Heart left ventricle (tissue), 13 donors: ENCODE measurements at regions not wholly inside any gene's neighbourhood (a gene's known extent, or its start where the extent isn't known, plus 50 kb on each side); places are given as distances from the start of the nearest gene placed in this dataset.

Source experiments
- POLR2A ChIP-seq, 2 donors: fragments of 450-650 bp; IDR thresholded peaks; one replicate each; pipeline ENCODE4 v1.6.1; 2017; ENCODE audit warnings: antibody characterized with exemption in 2 of 2, mild to moderate bottlenecking in 2 of 2, moderate library complexity in 2 of 2
- TF ChIP-seq, protein P1 (sequence below), 12 donors: fragments of 200-600 bp; sonication (generic) in 4 of 12; IDR thresholded peaks; one replicate each; pipeline versions ENCODE4 v1.5.0 to v1.8.0; 2018 to 2022; ENCODE audit warnings: antibody characterized with exemption in 12 of 12, mild to moderate bottlenecking in 5 of 12
- donor health status: ischemic (EF 13 %, LVEDD 7.1; RV severe dilation, severe dysfunction).
- donor health status: DM: no; HTN: yes; CAD: no.
- donor health status: DM: no; HTN: no; CAD: no.
- donor health status: ischemic (EF 25% LVEDD 6.9; RV normal size, moderate dysfunction).
- donor health status: ischemic (EF 25% LVEDD 5.7; RV mildly dilated, moderate dysfunction).
- donor health status: ischemic (EF 35%, LVEDD 5.7; RV mildly dilated, moderate dysfunction).
- donor health status: nonischemic (EF 11% LVEDD 7.7; RV severe dilation, severe dysfunction).
- donor health status: DM: yes; HTN: yes; CAD: no.
- donor health status: PGD.
- donor health status: ischemic (EF 29% LVEDD 5.4; RV normal size, mild dysfunction).
- donor health status: nonischemic (EF 23%, LVEDD 6.1; RV moderate dilation, normal function).

DNA sequence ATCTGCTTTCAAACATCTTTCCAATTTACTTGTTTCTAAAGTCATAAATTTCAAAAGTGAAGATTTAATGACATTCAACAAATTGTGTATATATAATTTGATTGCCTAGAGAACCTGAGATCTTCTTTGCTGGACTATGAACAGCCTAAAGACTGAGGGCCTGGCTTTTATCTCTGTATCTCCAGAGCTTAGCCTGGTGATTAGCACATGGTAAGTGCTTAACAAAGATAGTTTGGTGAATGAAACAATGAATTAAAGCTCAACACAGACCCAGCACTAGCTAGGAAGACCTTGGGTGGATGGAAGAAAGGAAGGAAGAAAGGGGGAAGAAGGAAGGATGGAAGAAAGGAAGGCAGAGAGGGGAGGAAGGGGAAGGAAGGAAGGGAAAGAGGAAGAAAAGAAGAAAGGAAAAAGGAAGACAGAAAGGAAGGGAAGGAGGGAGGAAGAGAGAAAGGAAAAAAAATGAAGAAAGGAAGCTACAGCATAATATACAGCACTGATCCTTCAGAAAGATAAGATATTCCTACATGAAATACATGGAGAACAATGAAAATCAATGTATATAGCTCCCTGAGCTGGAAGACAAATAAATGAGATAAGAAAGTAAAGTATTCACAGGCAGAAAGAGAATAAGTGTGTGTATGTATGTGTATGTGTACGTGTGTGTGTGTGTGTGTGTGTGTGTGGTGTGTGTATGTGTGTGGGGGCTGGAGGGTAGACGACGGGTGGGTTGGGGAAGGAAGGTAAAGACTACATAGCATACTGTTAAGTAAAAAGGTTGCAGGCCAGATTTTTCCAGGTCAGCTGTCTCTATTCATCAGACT is 318.2 kb downstream of the TNS1 start:
- TF ChIP-seq, protein P1, sequence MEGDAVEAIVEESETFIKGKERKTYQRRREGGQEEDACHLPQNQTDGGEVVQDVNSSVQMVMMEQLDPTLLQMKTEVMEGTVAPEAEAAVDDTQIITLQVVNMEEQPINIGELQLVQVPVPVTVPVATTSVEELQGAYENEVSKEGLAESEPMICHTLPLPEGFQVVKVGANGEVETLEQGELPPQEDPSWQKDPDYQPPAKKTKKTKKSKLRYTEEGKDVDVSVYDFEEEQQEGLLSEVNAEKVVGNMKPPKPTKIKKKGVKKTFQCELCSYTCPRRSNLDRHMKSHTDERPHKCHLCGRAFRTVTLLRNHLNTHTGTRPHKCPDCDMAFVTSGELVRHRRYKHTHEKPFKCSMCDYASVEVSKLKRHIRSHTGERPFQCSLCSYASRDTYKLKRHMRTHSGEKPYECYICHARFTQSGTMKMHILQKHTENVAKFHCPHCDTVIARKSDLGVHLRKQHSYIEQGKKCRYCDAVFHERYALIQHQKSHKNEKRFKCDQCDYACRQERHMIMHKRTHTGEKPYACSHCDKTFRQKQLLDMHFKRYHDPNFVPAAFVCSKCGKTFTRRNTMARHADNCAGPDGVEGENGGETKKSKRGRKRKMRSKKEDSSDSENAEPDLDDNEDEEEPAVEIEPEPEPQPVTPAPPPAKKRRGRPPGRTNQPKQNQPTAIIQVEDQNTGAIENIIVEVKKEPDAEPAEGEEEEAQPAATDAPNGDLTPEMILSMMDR (IDR thresholded peaks at IDR 0.05): no peak
- no peak for TF ChIP-seq POLR2A (IDR thresholded peaks at IDR 0.05)
